ENCODE measurements at regions not wholly inside any gene's neighbourhood (a gene's known extent, or its start where the extent isn't known, plus 50 kb on each side); places are given as distances from the start of the nearest gene placed in this dataset.

DNA sequence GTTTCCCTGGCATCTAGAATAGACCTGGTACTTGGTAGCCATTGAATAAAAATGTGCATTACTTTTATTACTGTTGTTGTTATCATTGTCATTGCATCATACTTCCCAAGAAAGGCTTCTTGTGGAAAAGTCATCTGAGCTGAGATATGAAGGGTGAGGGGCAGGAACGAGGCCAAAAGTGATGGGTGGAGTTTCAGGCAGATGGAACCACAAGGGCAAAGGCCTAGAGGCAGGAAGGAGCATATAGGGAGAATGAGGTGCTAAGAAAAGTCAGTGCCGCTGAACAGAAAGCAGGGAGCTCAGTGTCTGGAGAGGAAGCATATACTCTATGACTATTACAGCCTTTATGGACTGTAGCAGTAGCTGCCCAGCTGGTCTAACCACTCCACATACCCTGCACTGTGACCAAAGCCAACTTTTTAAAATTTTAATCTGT is 219.3 kb downstream of the SPP2 start:
- TF ChIP-seq, protein P1, sequence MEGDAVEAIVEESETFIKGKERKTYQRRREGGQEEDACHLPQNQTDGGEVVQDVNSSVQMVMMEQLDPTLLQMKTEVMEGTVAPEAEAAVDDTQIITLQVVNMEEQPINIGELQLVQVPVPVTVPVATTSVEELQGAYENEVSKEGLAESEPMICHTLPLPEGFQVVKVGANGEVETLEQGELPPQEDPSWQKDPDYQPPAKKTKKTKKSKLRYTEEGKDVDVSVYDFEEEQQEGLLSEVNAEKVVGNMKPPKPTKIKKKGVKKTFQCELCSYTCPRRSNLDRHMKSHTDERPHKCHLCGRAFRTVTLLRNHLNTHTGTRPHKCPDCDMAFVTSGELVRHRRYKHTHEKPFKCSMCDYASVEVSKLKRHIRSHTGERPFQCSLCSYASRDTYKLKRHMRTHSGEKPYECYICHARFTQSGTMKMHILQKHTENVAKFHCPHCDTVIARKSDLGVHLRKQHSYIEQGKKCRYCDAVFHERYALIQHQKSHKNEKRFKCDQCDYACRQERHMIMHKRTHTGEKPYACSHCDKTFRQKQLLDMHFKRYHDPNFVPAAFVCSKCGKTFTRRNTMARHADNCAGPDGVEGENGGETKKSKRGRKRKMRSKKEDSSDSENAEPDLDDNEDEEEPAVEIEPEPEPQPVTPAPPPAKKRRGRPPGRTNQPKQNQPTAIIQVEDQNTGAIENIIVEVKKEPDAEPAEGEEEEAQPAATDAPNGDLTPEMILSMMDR (IDR thresholded peaks at IDR 0.05; ENCODE audit: insufficient read depth, low read length), result no peak
- TF ChIP-seq, protein P2, sequence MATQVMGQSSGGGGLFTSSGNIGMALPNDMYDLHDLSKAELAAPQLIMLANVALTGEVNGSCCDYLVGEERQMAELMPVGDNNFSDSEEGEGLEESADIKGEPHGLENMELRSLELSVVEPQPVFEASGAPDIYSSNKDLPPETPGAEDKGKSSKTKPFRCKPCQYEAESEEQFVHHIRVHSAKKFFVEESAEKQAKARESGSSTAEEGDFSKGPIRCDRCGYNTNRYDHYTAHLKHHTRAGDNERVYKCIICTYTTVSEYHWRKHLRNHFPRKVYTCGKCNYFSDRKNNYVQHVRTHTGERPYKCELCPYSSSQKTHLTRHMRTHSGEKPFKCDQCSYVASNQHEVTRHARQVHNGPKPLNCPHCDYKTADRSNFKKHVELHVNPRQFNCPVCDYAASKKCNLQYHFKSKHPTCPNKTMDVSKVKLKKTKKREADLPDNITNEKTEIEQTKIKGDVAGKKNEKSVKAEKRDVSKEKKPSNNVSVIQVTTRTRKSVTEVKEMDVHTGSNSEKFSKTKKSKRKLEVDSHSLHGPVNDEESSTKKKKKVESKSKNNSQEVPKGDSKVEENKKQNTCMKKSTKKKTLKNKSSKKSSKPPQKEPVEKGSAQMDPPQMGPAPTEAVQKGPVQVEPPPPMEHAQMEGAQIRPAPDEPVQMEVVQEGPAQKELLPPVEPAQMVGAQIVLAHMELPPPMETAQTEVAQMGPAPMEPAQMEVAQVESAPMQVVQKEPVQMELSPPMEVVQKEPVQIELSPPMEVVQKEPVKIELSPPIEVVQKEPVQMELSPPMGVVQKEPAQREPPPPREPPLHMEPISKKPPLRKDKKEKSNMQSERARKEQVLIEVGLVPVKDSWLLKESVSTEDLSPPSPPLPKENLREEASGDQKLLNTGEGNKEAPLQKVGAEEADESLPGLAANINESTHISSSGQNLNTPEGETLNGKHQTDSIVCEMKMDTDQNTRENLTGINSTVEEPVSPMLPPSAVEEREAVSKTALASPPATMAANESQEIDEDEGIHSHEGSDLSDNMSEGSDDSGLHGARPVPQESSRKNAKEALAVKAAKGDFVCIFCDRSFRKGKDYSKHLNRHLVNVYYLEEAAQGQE (IDR thresholded peaks at IDR 0.05; ENCODE audit: insufficient replicate concordance, low read depth), result no peak
- TF ChIP-seq GABPA (IDR thresholded peaks at IDR 0.05; ENCODE audit: low read depth) (no peak), POLR2AphosphoS5 (IDR thresholded peaks at IDR 0.05; ENCODE audit: low read depth) (no peak)
